Smooth muscle cell (in vitro differentiated cells): ENCODE measurements at regions not wholly inside any gene's neighbourhood (a gene's known extent, or its start where the extent isn't known, plus 50 kb on each side); places are given as distances from the start of the nearest gene placed in this dataset.

Experiments
- DNase-seq: peaks from one replicate; lab custom pipeline; 2025; ENCODE audit not compliant: unreplicated experiment; lab: John Stamatoyannopoulos, UW
- H2AFZ ChIP-seq: fragments of 200-600 bp; sonication (generic); 2 replicates; pipeline ENCODE4 v1.6.0; 2016; ENCODE audit warnings: antibody characterized with exemption, low read depth, mild to moderate bottlenecking
- H3F3A ChIP-seq: fragments of 200-600 bp; sonication (generic); 2 replicates; pipeline ENCODE4 v1.6.0; 2017; ENCODE audit warnings: antibody characterized with exemption, low read depth
- H3K27ac ChIP-seq: fragments of 200-600 bp; sonication (generic); 2 replicates; pipeline ENCODE4 v1.5.1; 2016; ENCODE audit warnings: low read depth, mild to moderate bottlenecking
- H3K27me3 ChIP-seq: fragments of 200-600 bp; sonication (generic); 2 replicates; pipeline ENCODE4 v1.6.1; 2016; ENCODE audit warnings: low read depth, mild to moderate bottlenecking
- H3K36me3 ChIP-seq: fragments of 200-600 bp; sonication (generic); 2 replicates; pipeline ENCODE4 v1.5.1; 2016; ENCODE audit warnings: low read depth
- H3K4me1 ChIP-seq: fragments of 200-600 bp; sonication (generic); 2 replicates; pipeline ENCODE4 v1.5.1; 2016; ENCODE audit warnings: low read depth
- H3K4me2 ChIP-seq: fragments of 200-600 bp; sonication (generic); 2 replicates; pipeline ENCODE4 v1.6.0; 2016; ENCODE audit warnings: mild to moderate bottlenecking
- H3K4me3 ChIP-seq: fragments of 200-600 bp; sonication (generic); 2 replicates; pipeline ENCODE4 v1.5.1; 2016; ENCODE audit warnings: mild to moderate bottlenecking
- H3K79me2 ChIP-seq: fragments of 200-600 bp; sonication (generic); 2 replicates; pipeline ENCODE4 v1.6.0; 2016; ENCODE audit warnings: low read depth, mild to moderate bottlenecking
- H3K9ac ChIP-seq: fragments of 200-600 bp; sonication (generic); 2 replicates; pipeline ENCODE4 v1.6.0; 2016; ENCODE audit warnings: low read depth
- H3K9me3 ChIP-seq: fragments of 200-600 bp; sonication (generic); replicated peaks from 2 replicates; pipeline ENCODE4 v1.5.1; 2016; ENCODE audit warnings: low read depth
- H4K20me1 ChIP-seq: fragments of 200-600 bp; sonication (generic); 2 replicates; pipeline ENCODE4 v1.6.0; 2016; ENCODE audit warnings: low read depth
- CTCF ChIP-seq: fragments of 200-600 bp; sonication (generic); IDR thresholded peaks from 2 replicates; pipeline ENCODE4 v1.5.1; 2017; ENCODE audit warnings: borderline replicate concordance, mild to moderate bottlenecking, antibody characterized with exemption; ENCODE audit not compliant: insufficient read depth, poor library complexity, severe bottlenecking
- WGBS: methylation state at CpG from one replicate; pipeline ENCODE4 v1.1.7; 2016; ENCODE audit warnings: low lambda C conversion rate; 5-methylcytosine and 5-hydroxymethylcytosine counted together

DNA sequence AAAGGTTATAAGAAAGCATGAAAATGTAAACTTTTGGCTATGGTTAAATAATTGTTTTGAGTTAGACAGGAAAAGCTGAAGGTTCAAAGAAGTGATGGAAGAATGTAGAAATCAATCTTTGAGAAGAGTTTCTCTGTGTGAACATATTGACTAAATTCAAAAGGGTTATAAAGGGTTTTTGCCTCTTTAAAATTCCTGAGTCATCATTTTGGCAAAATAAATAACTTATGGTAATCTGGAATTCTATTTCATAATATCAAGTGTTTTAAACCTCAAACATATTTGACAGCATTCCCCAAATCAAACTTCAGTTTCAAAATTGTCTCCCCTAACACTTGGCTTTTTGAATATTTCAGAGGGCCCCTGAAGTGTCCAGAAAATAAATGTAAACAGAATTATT, 60.6 kb upstream of the SPINK5 start:
- Histone ChIP-seq H2AFZ (no peak overlapping the region), H4K20me1 (no peaks in the 10 kb centered on the region), H3K4me2 (no peak overlapping the region), H3K27ac (no peak overlapping the region), H3K36me3 (peaks cover 9% of the 10 kb centered on the region), H3K4me3 (no peak overlapping the region), H3F3A (no peaks in the 10 kb centered on the region), H3K79me2 (no peaks in the 10 kb centered on the region), H3K9me3 (peaks cover 13% of the 10 kb centered on the region), H3K9ac (no peak overlapping the region), H3K4me1 (no peaks in the 10 kb centered on the region), H3K27me3 (no peaks in the 10 kb centered on the region)
- DNase-seq = no peak
- no peak for TF ChIP-seq CTCF

- Histone ChIP-seq H3K79me2 (no peaks in the 10 kb centered on the region), H3F3A (no peaks in the 10 kb centered on the region), H3K27ac (no peak overlapping the region)
These were observed 61.3 kb upstream of the SPINK5 start for GRCh38 chr5:148002451-148002850.

GRCh38 chr5:148000036-148000435, 63.7 kb upstream of the SPINK5 start:
- Histone ChIP-seq H3K9me3 (peaks cover 13% of the 10 kb centered on the region), H2AFZ (no peak overlapping the region), H3K4me2 (no peak overlapping the region), H3K79me2 (no peaks in the 10 kb centered on the region), H3K9ac (peak overlapping the region; percentile 15), H3K4me1 (no peaks in the 10 kb centered on the region), H3K27ac (peak overlapping the region; percentile 64), H3F3A (no peaks in the 10 kb centered on the region), H3K36me3 (peaks cover 9% of the 10 kb centered on the region), H3K27me3 (no peaks in the 10 kb centered on the region), H3K4me3 (no peak overlapping the region), H4K20me1 (no peaks in the 10 kb centered on the region)
- TF ChIP-seq CTCF = no peak
- 80% methylated on average over 1 of the region's 1 CpG for WGBS
- no peak for DNase-seq

More at GRCh38 chr5:148002451-148002850, 61.3 kb upstream of the SPINK5 start:
- no peak overlapping the region for H3K4me2 ChIP-seq
- no peak for DNase-seq
- H2AFZ ChIP-seq = no peak overlapping the region
- peaks cover 9% of the 10 kb centered on the region for H3K36me3 ChIP-seq
- H3K9me3 ChIP-seq = peaks cover 13% of the 10 kb centered on the region
- WGBS = 57% methylated on average over 3 of the region's 3 CpGs
- no peaks in the 10 kb centered on the region for H3K4me1 ChIP-seq
- no peak overlapping the region for H3K9ac ChIP-seq
- H3K4me3 ChIP-seq = no peak overlapping the region
- no peak for TF ChIP-seq CTCF
- no peaks in the 10 kb centered on the region for H3K27me3 ChIP-seq
- no peaks in the 10 kb centered on the region for H4K20me1 ChIP-seq

- H3K9ac ChIP-seq = no peak overlapping the region
- no peak for DNase-seq
- no peak for TF ChIP-seq CTCF
These were observed 65.1 kb upstream of the SPINK5 start for GRCh38 chr5:147998704-147999103.

More at GRCh38 chr5:147998704-147999103, 65.1 kb upstream of the SPINK5 start:
- peaks cover 13% of the 10 kb centered on the region for H3K9me3 ChIP-seq
- H4K20me1 ChIP-seq = no peaks in the 10 kb centered on the region
- no peak overlapping the region for H2AFZ ChIP-seq
- H3K4me2 ChIP-seq = peak overlapping the region; percentile 33
- peak overlapping the region; percentile 64 for H3K27ac ChIP-seq
- H3K36me3 ChIP-seq = peaks cover 9% of the 10 kb centered on the region
- no peaks in the 10 kb centered on the region for H3F3A ChIP-seq
- no peaks in the 10 kb centered on the region for H3K79me2 ChIP-seq
- no peak overlapping the region for H3K4me3 ChIP-seq
- H3K4me1 ChIP-seq = no peaks in the 10 kb centered on the region
- H3K27me3 ChIP-seq = no peaks in the 10 kb centered on the region
